HUES48 (cell line): ENCODE measurements at regions not wholly inside any gene's neighbourhood (a gene's known extent, or its start where the extent isn't known, plus 50 kb on each side); places are given as distances from the start of the nearest gene placed in this dataset.
"Not testable (repeated sequence)": the region's sequence is repeated elsewhere in the genome, so short reads cannot be mapped to it uniquely, and the experiment has no call there.

ENCODE experiments used
- H3K27ac ChIP-seq: one replicate; pipeline ENCODE4 v1.7.0; 2013; ENCODE audit warnings: low read depth, low read length, inconsistent platforms
- H3K27me3 ChIP-seq: 2 replicates; pipeline ENCODE4 v1.6.1; 2013; ENCODE audit warnings: mild to moderate bottlenecking, low read length; ENCODE audit not compliant: control insufficient read depth, insufficient read depth
- H3K36me3 ChIP-seq: 2 replicates; pipeline ENCODE4 v1.6.1; 2013; ENCODE audit warnings: low read length; ENCODE audit not compliant: control insufficient read depth, insufficient read depth
- H3K4me1 ChIP-seq: 2 replicates; pipeline ENCODE4 v1.6.1; 2013; ENCODE audit warnings: mild to moderate bottlenecking, low read length; ENCODE audit not compliant: control insufficient read depth, insufficient read depth
- H3K4me3 ChIP-seq: 2 replicates; pipeline ENCODE4 v1.5.1; 2013; ENCODE audit warnings: mild to moderate bottlenecking, low read depth, low read length
- H3K9ac ChIP-seq: 2 replicates; pipeline ENCODE4 v1.6.1; 2013; ENCODE audit warnings: mild to moderate bottlenecking, low read depth, low read length, moderate library complexity
- H3K9me3 ChIP-seq: 2 replicates; pipeline ENCODE4 v1.6.1; 2013; ENCODE audit warnings: low read length; ENCODE audit not compliant: control insufficient read depth, insufficient read depth

DNA sequence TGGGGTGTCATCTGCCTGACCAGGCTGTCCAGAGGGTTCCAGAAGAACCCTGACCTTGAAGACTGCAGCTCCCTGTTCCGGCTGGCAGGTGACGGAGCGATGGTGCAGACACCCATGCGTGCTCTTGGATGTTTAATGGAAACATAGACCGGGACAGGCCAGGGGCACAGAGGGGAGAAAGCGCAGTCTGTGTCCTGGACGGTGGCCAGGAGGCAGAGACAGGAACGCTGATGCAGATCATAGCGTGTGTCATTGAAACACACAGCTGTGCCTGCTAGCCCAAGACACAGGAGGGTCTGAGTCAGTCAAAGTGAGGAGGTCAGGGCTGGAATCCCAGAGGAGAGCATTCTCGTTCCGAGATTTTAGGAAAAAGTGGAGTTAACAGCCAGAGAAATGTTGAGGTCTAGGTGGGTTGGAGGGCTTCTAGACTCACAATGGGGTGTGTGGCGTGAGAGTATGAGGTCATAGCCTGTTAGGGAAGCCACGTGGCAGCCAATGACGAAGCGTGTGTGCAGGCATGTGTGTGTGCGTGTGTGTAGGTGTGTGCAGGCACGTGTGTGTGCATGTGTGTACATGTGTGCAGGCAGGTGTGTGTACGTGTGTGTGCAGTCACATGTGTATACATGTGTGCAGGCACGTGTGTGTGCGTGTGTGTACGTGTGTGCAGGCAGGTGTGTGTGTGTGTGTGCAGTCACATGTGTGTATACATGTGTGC is 167.0 kb downstream of the ERMARD start:
- no peaks in the 10 kb centered on the region for H3K27me3 ChIP-seq
- no peak overlapping the region for H3K4me3 ChIP-seq
- H3K9me3 ChIP-seq, result peaks cover 4% of the 10 kb centered on the region; the same call in 1 of the 2 replicates
- no peak overlapping the region for H3K27ac ChIP-seq
- H3K4me1 ChIP-seq, result no peaks in the 10 kb centered on the region
- H3K36me3 ChIP-seq, result no peaks in the 10 kb centered on the region
- H3K9ac ChIP-seq, result no peak overlapping the region

DNA sequence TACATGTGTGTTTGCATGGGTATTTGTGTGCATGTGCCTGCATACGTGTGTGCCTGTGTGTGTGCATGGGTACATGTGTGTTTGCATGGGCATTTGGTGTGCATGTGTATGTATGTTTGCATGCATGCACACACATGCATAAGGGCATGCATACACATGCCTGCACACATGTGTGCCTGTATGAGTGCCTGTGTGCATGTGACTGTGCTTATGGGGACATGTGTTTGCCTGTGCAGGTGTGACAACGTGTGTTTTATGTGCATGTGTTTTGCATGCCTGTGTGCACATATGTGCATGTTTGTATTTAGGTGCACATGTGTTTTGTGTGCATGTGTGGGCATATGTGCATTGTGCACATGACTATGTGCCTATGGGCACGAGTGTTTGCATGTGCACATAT is 165.7 kb downstream of the ERMARD start:
- Histone ChIP-seq H3K27me3 (no peaks in the 10 kb centered on the region), H3K4me3 (no peak overlapping the region), H3K9me3 (peaks cover 4% of the 10 kb centered on the region; the same call in 1 of the 2 replicates), H3K36me3 (no peaks in the 10 kb centered on the region), H3K9ac (no peak overlapping the region), H3K27ac (no peak overlapping the region), H3K4me1 (no peaks in the 10 kb centered on the region)

GRCh38 chr6:169915769-169916550 is 164.5 kb downstream of the ERMARD start:
- no peak overlapping the region for H3K9ac ChIP-seq
- no peaks in the 10 kb centered on the region for H3K36me3 ChIP-seq
- no peaks in the 10 kb centered on the region for H3K27me3 ChIP-seq
- no peak overlapping the region for H3K4me3 ChIP-seq
- no peaks in the 10 kb centered on the region for H3K4me1 ChIP-seq
- H3K27ac ChIP-seq, result no peak overlapping the region
- H3K9me3 ChIP-seq, result peaks cover 4% of the 10 kb centered on the region; the same call in 1 of the 2 replicates

DNA sequence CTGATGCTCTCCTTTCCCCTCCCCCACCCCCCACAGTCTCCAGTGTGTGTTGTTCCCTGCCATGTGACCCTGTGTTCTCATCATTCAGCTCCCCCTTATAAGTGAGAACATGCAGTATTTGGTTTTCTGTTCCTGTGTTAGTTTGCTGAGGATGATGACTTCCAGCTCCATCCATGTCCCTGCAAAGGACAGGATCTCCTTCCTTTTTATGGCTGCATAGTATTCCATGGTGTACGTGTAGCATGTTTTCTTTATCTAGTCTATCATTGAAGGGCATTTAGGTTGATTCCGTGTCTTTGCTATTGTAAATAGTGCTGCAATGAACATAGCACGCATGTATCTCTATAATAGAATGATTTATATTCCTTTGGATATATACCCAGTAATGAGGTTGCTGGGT is 162.3 kb downstream of the ERMARD start:
- not testable (repeated sequence) for H3K36me3 ChIP-seq, H3K9me3 ChIP-seq, H3K4me3 ChIP-seq, H3K9ac ChIP-seq, H3K4me1 ChIP-seq, H3K27me3 ChIP-seq, H3K27ac ChIP-seq

DNA sequence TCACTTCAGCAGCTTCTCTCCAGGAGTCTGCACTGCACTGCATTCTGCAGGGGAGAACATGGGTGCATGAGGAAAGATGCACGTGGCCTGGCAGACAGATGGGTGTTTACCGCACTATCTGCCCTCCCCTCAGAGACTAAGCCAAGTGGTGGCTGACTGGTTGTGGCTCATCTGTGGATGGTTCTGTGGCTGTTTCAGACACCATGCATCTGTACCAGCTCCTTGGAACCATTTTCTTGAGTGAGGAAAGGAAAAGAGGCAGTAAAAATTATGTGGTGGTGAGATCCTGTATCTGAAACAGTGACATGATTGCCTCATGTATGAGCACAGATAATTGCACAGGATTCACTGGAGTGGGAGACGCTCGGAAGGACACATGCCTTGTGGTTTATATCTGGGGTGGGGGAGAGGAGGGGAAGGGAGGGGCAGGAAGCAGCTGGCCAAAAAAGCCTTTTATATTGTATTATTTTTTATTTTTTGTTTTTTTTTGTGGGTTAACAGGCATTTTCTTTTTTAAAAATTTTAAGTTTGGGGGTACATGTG is 161.7 kb downstream of the ERMARD start:
- Histone ChIP-seq H3K27me3 (no peaks in the 10 kb centered on the region), H3K36me3 (no peaks in the 10 kb centered on the region), H3K27ac (no peak overlapping the region), H3K4me3 (no peak overlapping the region), H3K9ac (no peak overlapping the region), H3K9me3 (0 out of 2 replicates have a peak, but pooled peaks cover 4% of the 10 kb centered on the region), H3K4me1 (no peaks in the 10 kb centered on the region)

DNA sequence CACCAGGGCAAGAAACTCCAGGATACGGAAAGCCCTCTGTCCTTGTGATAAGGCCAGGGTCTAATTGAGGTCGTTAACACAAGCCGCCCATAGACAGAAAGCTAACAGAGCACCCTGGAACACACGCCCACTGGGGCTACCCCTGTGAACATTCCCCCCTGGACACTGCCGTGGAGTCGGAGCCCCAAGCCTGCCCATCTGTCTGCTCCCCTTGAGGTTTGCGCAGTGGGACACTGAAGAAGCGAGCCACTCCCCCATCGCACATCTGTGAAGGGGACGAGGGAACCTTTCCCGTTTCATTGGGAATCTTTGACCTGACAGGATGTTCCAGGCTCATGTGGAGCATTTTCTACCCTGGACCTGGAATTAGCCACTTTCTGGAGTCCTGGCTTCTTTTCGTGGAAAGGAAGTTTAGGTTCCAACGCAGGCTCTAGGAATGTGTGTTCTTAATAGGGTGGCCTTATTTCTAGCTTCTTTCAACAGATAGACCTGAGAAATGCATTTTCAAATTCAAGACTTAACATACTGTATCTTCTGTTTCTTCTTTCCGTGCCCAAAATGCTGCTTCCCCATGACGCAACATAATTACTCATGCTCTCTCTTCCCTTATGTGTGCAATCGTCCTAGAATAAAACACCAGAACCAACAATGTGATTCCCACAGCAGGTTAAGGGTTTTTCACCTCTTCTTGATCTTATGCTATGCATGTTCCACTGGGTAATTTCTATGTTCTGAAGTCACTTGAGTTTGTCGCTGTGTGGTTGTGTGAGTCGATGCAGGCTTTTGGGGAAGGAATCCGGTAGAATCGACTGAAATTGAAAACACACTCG is 161.1 kb downstream of the ERMARD start:
- H3K36me3 ChIP-seq, result no peaks in the 10 kb centered on the region
- H3K27me3 ChIP-seq, result no peaks in the 10 kb centered on the region
- H3K9ac ChIP-seq, result no peak overlapping the region
- no peaks in the 10 kb centered on the region for H3K4me1 ChIP-seq
- H3K9me3 ChIP-seq, result 0 out of 2 replicates have a peak, but pooled peaks cover 4% of the 10 kb centered on the region
- no peak overlapping the region for H3K27ac ChIP-seq
- no peak overlapping the region for H3K4me3 ChIP-seq

DNA sequence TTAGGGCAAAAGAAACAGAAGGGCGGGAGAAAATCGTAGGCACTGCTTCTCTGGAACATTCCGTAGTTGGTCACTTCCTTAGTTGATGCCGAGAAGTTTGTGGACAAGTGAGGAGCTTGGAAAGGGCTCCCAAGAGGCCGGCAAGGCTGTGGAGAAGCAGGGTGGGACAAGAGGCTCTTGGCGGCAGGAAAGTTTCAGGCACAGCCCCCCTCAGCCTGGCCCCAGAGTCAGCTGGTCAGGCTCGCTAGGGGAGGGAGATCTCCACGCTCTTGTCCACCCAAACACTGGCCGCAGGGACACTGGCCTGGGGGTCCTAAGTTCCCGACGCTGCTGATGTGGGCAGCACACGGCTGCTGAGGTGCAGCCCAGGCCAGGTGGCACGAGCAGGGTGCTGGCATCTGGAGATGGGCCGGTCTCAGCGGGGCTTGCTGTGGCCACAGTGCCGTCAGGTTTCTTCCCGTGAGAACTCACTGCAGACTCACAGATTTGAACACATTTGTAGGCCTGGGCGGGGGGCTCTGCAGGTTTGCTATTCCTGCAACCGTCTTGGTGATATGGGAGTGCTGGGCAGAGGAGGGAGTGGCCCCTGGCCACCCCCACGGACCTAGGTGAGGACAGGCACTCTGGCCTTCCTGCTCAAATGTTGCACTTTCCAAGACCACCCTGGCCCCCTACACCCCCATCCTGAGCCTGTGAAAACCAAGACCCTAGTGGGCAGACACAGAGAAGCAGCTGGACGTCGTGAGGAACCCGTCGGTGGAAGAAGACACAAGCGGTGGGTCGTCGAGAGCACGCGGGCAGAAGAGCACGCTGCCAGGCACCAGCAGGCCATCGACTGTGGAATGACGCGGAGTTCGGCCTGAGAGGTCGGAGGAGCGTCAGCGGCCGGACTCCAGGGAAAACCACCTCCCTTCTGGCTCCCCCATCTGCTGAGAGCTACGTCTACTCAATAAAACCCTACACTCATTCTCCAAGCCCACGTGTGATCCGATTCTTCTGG is 160.1 kb downstream of the ERMARD start:
- Histone ChIP-seq H3K27me3 (no peaks in the 10 kb centered on the region), H3K27ac (no peak overlapping the region), H3K4me3 (no peak overlapping the region), H3K4me1 (no peaks in the 10 kb centered on the region), H3K9ac (no peak overlapping the region), H3K9me3 (no peaks in the 10 kb centered on the region), H3K36me3 (no peaks in the 10 kb centered on the region)

- Histone ChIP-seq H3K27me3 (no peaks in the 10 kb centered on the region), H3K9me3 (no peaks in the 10 kb centered on the region), H3K9ac (no peak overlapping the region), H3K4me3 (no peak overlapping the region), H3K4me1 (no peaks in the 10 kb centered on the region), H3K36me3 (no peaks in the 10 kb centered on the region), H3K27ac (no peak overlapping the region)
Measured at GRCh38 chr6:169909113-169909512, 157.7 kb downstream of the ERMARD start.

- no peak overlapping the region for H3K27ac ChIP-seq
Measured at GRCh38 chr6:169908403-169908933, 157.0 kb downstream of the ERMARD start.

More at GRCh38 chr6:169908403-169908933, 157.0 kb downstream of the ERMARD start:
- Histone ChIP-seq H3K27me3 (no peaks in the 10 kb centered on the region), H3K4me3 (no peak overlapping the region), H3K9me3 (no peaks in the 10 kb centered on the region), H3K4me1 (no peaks in the 10 kb centered on the region), H3K36me3 (no peaks in the 10 kb centered on the region), H3K9ac (no peak overlapping the region)
